Panc1 (cell line): ENCODE measurements at regions not wholly inside any gene's neighbourhood (a gene's known extent, or its start where the extent isn't known, plus 50 kb on each side); places are given as distances from the start of the nearest gene placed in this dataset.

Experiments used
- ATAC-seq: fragments of 200-7000 bp; cut with Tn5 transposase; 2 replicates; pipeline ENCODE4 v1.9.1; 2020; ENCODE audit warnings: mild to moderate bottlenecking, moderate library complexity
- BruUV-seq: library from RNA; stranded (reverse); fragments of 400-500 nt; replicated peaks from 2 replicates; lab custom pipeline; 2021; lab: Mats Ljungman, UMichigan
- CTCF ChIA-PET: fragments of 300-600 bp; sonication (Branson Sonifier 250); formaldehyde crosslinking; loops from one replicate; lab custom pipeline; 2022; ENCODE audit warnings: antibody characterized with exemption; lab: Charles Lee
- POLR2A ChIA-PET: fragments of 300-600 bp; sonication (Branson Sonifier 250); formaldehyde crosslinking; loops from one replicate; lab custom pipeline; 2022; ENCODE audit warnings: antibody characterized with exemption; lab: Charles Lee
- DNase-seq: peaks from one replicate; pipeline ENCODE4 v3.0.0-alpha.2; 2010; ENCODE audit warnings: low read depth, low spot score
- H3K27ac ChIP-seq: 2 replicates; pipeline ENCODE4 v1.5.1; 2011; ENCODE audit warnings: mild to moderate bottlenecking, low read length, inconsistent platforms
- H3K27me3 ChIP-seq: fragments of 200-500 bp; sonication (Bioruptor generic); 2 replicates; pipeline ENCODE4 v1.6.0; 2014; ENCODE audit warnings: low read length, inconsistent platforms; ENCODE audit not compliant: control insufficient read depth, insufficient read depth
- H3K36me3 ChIP-seq: fragments of 200-500 bp; sonication (Bioruptor generic); 2 replicates; pipeline ENCODE4 v1.5.1; 2014; ENCODE audit warnings: inconsistent platforms, mild to moderate bottlenecking, low read length, moderate library complexity; ENCODE audit not compliant: control insufficient read depth, insufficient read depth
- H3K4me1 ChIP-seq: 2 replicates; pipeline ENCODE4 v1.5.1; 2011; ENCODE audit warnings: inconsistent platforms, mild to moderate bottlenecking, low read length, moderate library complexity; ENCODE audit not compliant: control insufficient read depth, insufficient read depth
- H3K4me3 ChIP-seq, 2 experiments: 2 replicates each; pipeline ENCODE4 v1.5.1; 2011 to 2012; ENCODE audit warnings: low read depth in 2 of 2, low read length in 2 of 2, mild to moderate bottlenecking in 2 of 2, inconsistent platforms in 1 of 2, moderate library complexity in 1 of 2
- H3K9me3 ChIP-seq: fragments of 200-500 bp; sonication (Bioruptor generic); 2 replicates; pipeline ENCODE4 v1.5.1; 2014; ENCODE audit warnings: low read depth, mild to moderate bottlenecking, inconsistent platforms, low read length, moderate library complexity; ENCODE audit not compliant: control insufficient read depth, insufficient read depth
- POLR2AphosphoS5 ChIP-seq: IDR thresholded peaks from 2 replicates; pipeline ENCODE4 v1.6.1; 2012; ENCODE audit warnings: mild to moderate bottlenecking, low read depth, low read length, moderate library complexity
- SIN3A ChIP-seq: IDR thresholded peaks from 2 replicates; pipeline ENCODE4 v1.6.1; 2012; ENCODE audit warnings: low read depth, mild to moderate bottlenecking, low read length, moderate library complexity, borderline replicate concordance; ENCODE audit not compliant: insufficient read depth
- TCF7L2 ChIP-seq: IDR thresholded peaks from 2 replicates; pipeline ENCODE4 v1.6.1; 2011; ENCODE audit warnings: mild to moderate bottlenecking, low read depth, low read length, inconsistent platforms
- in situ Hi-C: cut with HindIII; loops from 2 replicates; pipeline ENCODE4 v1.10.0; 2016; ENCODE audit warnings: low sequenced_read_pairs, low pct_unique_long_range_greater_than_20kb
- intact Hi-C: fragments of 100-400 bp; cut with micrococcal nuclease; formaldehyde crosslinking; loops from one replicate; pipeline ENCODE4 v1.10.0; 2022; ENCODE audit not compliant: unreplicated experiment
- TF ChIP-seq, protein P1 (sequence below), 2 experiments: IDR thresholded peaks; 2 replicates each; pipeline ENCODE4 v1.6.1; 2011 to 2012; ENCODE audit warnings: low read depth in 2 of 2, control low read depth in 1 of 2, low read length in 1 of 2, mild to moderate bottlenecking in 1 of 2, moderate library complexity in 1 of 2; ENCODE audit not compliant: insufficient read depth in 1 of 2
- TF ChIP-seq, protein P2 (sequence below): fragments of 450-650 bp; IDR thresholded peaks from 2 replicates; pipeline ENCODE4 v1.5.1; 2017; ENCODE audit warnings: mild to moderate bottlenecking

DNA sequence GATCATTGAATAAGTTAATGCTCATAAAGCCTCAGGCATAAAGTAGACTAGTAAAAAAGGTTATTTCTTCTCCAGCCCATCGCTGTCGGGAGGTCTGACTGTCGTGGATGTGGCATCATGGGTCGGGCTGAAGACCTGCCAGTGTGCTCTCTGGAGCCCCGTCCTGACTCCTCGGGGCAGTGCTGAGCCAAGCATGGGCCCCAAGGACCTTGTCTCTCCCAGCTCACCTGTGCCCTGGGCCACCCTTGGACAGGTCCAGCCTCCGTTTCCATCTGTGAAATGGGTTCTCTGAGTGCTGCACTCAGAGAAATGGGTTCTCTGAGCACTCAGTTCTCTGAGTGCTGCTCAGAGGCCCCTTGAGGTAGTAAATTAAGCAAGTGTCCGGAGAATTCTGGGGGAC is 269.0 kb downstream of the GADD45G start:
- ATAC-seq (no peak), DNase-seq (no peak)
- no peaks in the 10 kb centered on the region for H3K9me3 ChIP-seq
- no peak overlapping the region for H3K27ac ChIP-seq
- H3K4me3 ChIP-seq, result no peak overlapping the region
- intact Hi-C loops (no loop called here), in situ Hi-C loops (no loop called here)
- H3K4me1 ChIP-seq, result no peaks in the 10 kb centered on the region
- TF ChIP-seq, protein P1, sequence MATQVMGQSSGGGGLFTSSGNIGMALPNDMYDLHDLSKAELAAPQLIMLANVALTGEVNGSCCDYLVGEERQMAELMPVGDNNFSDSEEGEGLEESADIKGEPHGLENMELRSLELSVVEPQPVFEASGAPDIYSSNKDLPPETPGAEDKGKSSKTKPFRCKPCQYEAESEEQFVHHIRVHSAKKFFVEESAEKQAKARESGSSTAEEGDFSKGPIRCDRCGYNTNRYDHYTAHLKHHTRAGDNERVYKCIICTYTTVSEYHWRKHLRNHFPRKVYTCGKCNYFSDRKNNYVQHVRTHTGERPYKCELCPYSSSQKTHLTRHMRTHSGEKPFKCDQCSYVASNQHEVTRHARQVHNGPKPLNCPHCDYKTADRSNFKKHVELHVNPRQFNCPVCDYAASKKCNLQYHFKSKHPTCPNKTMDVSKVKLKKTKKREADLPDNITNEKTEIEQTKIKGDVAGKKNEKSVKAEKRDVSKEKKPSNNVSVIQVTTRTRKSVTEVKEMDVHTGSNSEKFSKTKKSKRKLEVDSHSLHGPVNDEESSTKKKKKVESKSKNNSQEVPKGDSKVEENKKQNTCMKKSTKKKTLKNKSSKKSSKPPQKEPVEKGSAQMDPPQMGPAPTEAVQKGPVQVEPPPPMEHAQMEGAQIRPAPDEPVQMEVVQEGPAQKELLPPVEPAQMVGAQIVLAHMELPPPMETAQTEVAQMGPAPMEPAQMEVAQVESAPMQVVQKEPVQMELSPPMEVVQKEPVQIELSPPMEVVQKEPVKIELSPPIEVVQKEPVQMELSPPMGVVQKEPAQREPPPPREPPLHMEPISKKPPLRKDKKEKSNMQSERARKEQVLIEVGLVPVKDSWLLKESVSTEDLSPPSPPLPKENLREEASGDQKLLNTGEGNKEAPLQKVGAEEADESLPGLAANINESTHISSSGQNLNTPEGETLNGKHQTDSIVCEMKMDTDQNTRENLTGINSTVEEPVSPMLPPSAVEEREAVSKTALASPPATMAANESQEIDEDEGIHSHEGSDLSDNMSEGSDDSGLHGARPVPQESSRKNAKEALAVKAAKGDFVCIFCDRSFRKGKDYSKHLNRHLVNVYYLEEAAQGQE (IDR thresholded peaks at IDR 0.05; ENCODE audit: insufficient read depth in 1 of 2, low read depth in 2 of 2, low read length in 1 of 2), result no peak
- TF ChIP-seq POLR2AphosphoS5, result no peak
- TF ChIP-seq, protein P2, sequence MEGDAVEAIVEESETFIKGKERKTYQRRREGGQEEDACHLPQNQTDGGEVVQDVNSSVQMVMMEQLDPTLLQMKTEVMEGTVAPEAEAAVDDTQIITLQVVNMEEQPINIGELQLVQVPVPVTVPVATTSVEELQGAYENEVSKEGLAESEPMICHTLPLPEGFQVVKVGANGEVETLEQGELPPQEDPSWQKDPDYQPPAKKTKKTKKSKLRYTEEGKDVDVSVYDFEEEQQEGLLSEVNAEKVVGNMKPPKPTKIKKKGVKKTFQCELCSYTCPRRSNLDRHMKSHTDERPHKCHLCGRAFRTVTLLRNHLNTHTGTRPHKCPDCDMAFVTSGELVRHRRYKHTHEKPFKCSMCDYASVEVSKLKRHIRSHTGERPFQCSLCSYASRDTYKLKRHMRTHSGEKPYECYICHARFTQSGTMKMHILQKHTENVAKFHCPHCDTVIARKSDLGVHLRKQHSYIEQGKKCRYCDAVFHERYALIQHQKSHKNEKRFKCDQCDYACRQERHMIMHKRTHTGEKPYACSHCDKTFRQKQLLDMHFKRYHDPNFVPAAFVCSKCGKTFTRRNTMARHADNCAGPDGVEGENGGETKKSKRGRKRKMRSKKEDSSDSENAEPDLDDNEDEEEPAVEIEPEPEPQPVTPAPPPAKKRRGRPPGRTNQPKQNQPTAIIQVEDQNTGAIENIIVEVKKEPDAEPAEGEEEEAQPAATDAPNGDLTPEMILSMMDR, result no peak
- TF ChIP-seq SIN3A, result no peak
- TF ChIP-seq TCF7L2, result no peak
- ChIA-PET CTCF (no interaction called here), POLR2A (no interaction called here)
- H3K27me3 ChIP-seq, result no peaks in the 10 kb centered on the region
- BruUV-seq, result no TSS peak
- no peaks in the 10 kb centered on the region for H3K36me3 ChIP-seq

DNA sequence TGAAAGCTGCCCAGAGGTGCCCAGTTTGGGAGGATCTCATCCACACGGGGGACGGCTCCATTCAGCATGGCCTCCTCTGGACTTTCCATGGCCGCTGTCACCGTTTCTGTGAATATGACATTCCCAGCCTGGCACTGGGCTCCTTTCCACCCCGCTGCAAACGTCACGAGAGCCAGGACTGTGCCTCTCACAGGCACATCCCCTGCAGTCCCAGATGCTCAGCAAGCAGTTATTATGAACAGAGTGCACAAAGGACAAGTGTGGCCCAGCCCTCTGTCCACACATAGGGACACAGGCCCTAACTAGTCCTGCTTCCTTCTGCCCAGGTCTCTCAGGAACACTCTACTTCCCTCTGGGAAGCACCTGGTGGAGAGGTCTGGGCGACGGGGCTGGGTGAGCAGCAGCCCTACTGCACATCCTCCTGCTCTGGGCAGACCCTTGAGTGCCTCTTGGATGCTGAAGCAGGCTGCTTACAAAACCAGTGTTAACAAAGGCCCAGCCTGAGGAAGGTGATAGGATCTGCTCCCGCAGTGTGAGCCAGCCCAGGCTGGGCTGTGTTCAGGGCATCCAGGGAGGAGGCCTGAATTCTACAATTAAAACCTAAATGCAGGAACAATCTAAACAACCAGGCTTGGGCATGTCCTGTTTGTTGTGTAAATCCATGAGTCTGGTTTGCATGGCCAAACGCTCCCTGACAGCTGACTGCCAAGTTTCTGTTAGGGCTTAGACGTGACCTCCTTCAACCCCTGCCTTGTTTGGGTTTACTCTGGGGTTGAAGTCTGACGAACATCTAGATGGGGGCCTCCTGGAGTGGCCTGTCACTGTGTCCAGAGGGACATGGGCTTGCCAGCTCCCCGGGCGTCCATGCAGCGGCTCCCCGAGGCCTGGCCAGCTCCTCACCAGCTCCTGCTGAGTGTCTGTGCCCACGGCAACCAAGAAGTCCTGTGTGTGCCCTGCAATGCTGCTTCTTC is 269.8 kb downstream of the GADD45G start:
- Histone ChIP-seq H3K4me3 (no peak overlapping the region), H3K36me3 (no peaks in the 10 kb centered on the region), H3K27me3 (no peaks in the 10 kb centered on the region), H3K4me1 (no peaks in the 10 kb centered on the region), H3K9me3 (no peaks in the 10 kb centered on the region), H3K27ac (no peak overlapping the region)
- TF ChIP-seq POLR2AphosphoS5, result no peak
- TF ChIP-seq TCF7L2, result no peak
- TF ChIP-seq, protein P2, result no peak
- TF ChIP-seq, protein P1 (IDR thresholded peaks at IDR 0.05; ENCODE audit: insufficient read depth in 1 of 2, low read depth in 2 of 2, low read length in 1 of 2), result no peak
- no peak for TF ChIP-seq SIN3A
- in situ Hi-C loops (no loop called here), intact Hi-C loops (no loop called here)
- no peak for DNase-seq
- ChIA-PET POLR2A (no interaction called here), CTCF (no interaction called here)
- BruUV-seq, result no TSS peak
- ATAC-seq, result no peak
